H9 (cell line): ENCODE measurements at regions not wholly inside any gene's neighbourhood (a gene's known extent, or its start where the extent isn't known, plus 50 kb on each side); places are given as distances from the start of the nearest gene placed in this dataset.

Experiments used
- DNase-seq: peaks from one replicate; pipeline ENCODE4 v3.0.0-alpha.2; 2017
- H2AFZ ChIP-seq: one replicate; pipeline ENCODE4 v1.6.1; 2013; ENCODE audit warnings: mild to moderate bottlenecking, low read length, control low read depth, moderate library complexity
- H2AK5ac ChIP-seq: 2 replicates; pipeline ENCODE4 v1.6.1; 2013; ENCODE audit warnings: low read length, control low read depth, mixed read lengths; ENCODE audit not compliant: insufficient read length
- H2BK120ac ChIP-seq: one replicate; pipeline ENCODE4 v1.6.1; 2013; ENCODE audit warnings: low read depth, mild to moderate bottlenecking, low read length, control low read depth, inconsistent platforms; ENCODE audit not compliant: poor library complexity, severe bottlenecking
- H2BK12ac ChIP-seq: 2 replicates; pipeline ENCODE4 v1.6.1; 2013; ENCODE audit warnings: low read length, control low read depth, mixed read lengths, low read depth; ENCODE audit not compliant: insufficient read length
- H2BK15ac ChIP-seq: 2 replicates; pipeline ENCODE4 v1.6.1; 2013; ENCODE audit warnings: low read depth, low read length, control low read depth
- H2BK20ac ChIP-seq: one replicate; pipeline ENCODE4 v1.6.1; 2013; ENCODE audit warnings: low read depth, mild to moderate bottlenecking, low read length, control low read depth, inconsistent platforms; ENCODE audit not compliant: poor library complexity, severe bottlenecking
- H2BK5ac ChIP-seq: 2 replicates; pipeline ENCODE4 v1.6.1; 2013; ENCODE audit warnings: low read length, control low read depth, mixed read lengths; ENCODE audit not compliant: insufficient read length
- H3K14ac ChIP-seq: 2 replicates; pipeline ENCODE4 v1.6.1; 2013; ENCODE audit warnings: low read length, control low read depth; ENCODE audit not compliant: insufficient read depth
- H3K18ac ChIP-seq: 2 replicates; pipeline ENCODE4 v1.6.1; 2013; ENCODE audit warnings: low read depth, mild to moderate bottlenecking, mixed read lengths, low read length, control low read depth; ENCODE audit not compliant: insufficient read length
- H3K23ac ChIP-seq: 2 replicates; pipeline ENCODE4 v1.6.1; 2013; ENCODE audit warnings: low read length, control low read depth, mixed read lengths, low read depth; ENCODE audit not compliant: insufficient read length
- H3K23me2 ChIP-seq: 2 replicates; pipeline ENCODE4 v1.6.1; 2013; ENCODE audit warnings: low read depth, mild to moderate bottlenecking, mixed read lengths, low read length, control low read depth; ENCODE audit not compliant: insufficient read length, poor library complexity, severe bottlenecking
- H3K27ac ChIP-seq: 2 replicates; pipeline ENCODE4 v1.5.1; 2013; ENCODE audit warnings: low read length, control low read depth, mixed read lengths, low read depth; ENCODE audit not compliant: insufficient read length
- H3K27me3 ChIP-seq: 2 replicates; pipeline ENCODE4 v1.6.1; 2013; ENCODE audit warnings: low read length, control low read depth, inconsistent platforms; ENCODE audit not compliant: insufficient read depth
- H3K4ac ChIP-seq: 2 replicates; pipeline ENCODE4 v1.6.1; 2013; ENCODE audit warnings: low read depth, mild to moderate bottlenecking, control low read depth, inconsistent platforms, low read length, moderate library complexity
- H3K4me1 ChIP-seq: 2 replicates; pipeline ENCODE4 v1.6.1; 2013; ENCODE audit warnings: low read length, control low read depth, inconsistent platforms; ENCODE audit not compliant: insufficient read depth
- H3K4me2 ChIP-seq: 2 replicates; pipeline ENCODE4 v1.6.1; 2013; ENCODE audit warnings: low read length, control low read depth, mixed read lengths; ENCODE audit not compliant: insufficient read length, insufficient read depth
- H3K56ac ChIP-seq: 2 replicates; pipeline ENCODE4 v1.6.1; 2013; ENCODE audit warnings: low read depth, mild to moderate bottlenecking, mixed read lengths, low read length, control low read depth; ENCODE audit not compliant: insufficient read length
- H3K79me1 ChIP-seq: 2 replicates; pipeline ENCODE4 v1.6.1; 2013; ENCODE audit warnings: low read depth, mild to moderate bottlenecking, moderate library complexity, low read length, control low read depth, inconsistent platforms; ENCODE audit not compliant: insufficient read depth, poor library complexity, severe bottlenecking
- H3K79me2 ChIP-seq: 2 replicates; pipeline ENCODE4 v1.6.1; 2013; ENCODE audit warnings: low read length, control low read depth, inconsistent platforms; ENCODE audit not compliant: insufficient read depth
- H3K9ac ChIP-seq: 2 replicates; pipeline ENCODE4 v1.6.1; 2013; ENCODE audit warnings: low read length, control low read depth, mixed read lengths; ENCODE audit not compliant: insufficient read length; ENCODE audit errors: extremely low read depth
- H3K9me3 ChIP-seq: one replicate; pipeline ENCODE4 v1.6.1; 2013; ENCODE audit warnings: low read depth, low read length, inconsistent platforms; ENCODE audit not compliant: control insufficient read depth
- H3T11ph ChIP-seq: one replicate; pipeline ENCODE4 v1.6.1; 2013; ENCODE audit warnings: mild to moderate bottlenecking, low read length, control low read depth, inconsistent platforms
- H4K20me1 ChIP-seq: one replicate; pipeline ENCODE4 v1.6.1; 2013; ENCODE audit not compliant: control insufficient read depth, insufficient read length, insufficient read depth
- H4K5ac ChIP-seq: 2 replicates; pipeline ENCODE4 v1.6.1; 2013; ENCODE audit warnings: low read depth, mild to moderate bottlenecking, mixed read lengths, low read length, control low read depth; ENCODE audit not compliant: insufficient read length
- H4K8ac ChIP-seq: replicated peaks from 2 replicates; pipeline ENCODE4 v1.6.1; 2013; ENCODE audit warnings: low read length, control low read depth, mixed read lengths, low read depth; ENCODE audit not compliant: insufficient read length
- H4K91ac ChIP-seq: 2 replicates; pipeline ENCODE4 v1.6.1; 2013; ENCODE audit warnings: low read depth, mild to moderate bottlenecking, moderate library complexity, mixed read lengths, low read length, control low read depth; ENCODE audit not compliant: insufficient read length
- H3K27ac Mint-ChIP-seq, 3 experiments: 2 replicates in 2 of 3; 3 replicates in 1 of 3; pipeline ENCODE4 v1.8.0; 2020 to 2021; ENCODE audit warnings: mixed read lengths in 3 of 3, mild to moderate bottlenecking in 1 of 3, moderate library complexity in 1 of 3
- H3K27me3 Mint-ChIP-seq: 2 replicates; pipeline ENCODE4 v1.8.0; 2021; ENCODE audit warnings: low read depth, mild to moderate bottlenecking, moderate library complexity, mixed read lengths
- H3K36me3 Mint-ChIP-seq, 3 experiments: 2 replicates in 2 of 3; 3 replicates in 1 of 3; pipeline ENCODE4 v1.8.0; 2020 to 2021; ENCODE audit warnings: low read depth in 3 of 3, mixed read lengths in 3 of 3; ENCODE audit not compliant: insufficient read depth in 1 of 3
- H3K4me1 Mint-ChIP-seq, 2 experiments: 2 replicates each; pipeline ENCODE4 v1.8.0; 2020; ENCODE audit warnings: mixed read lengths in 2 of 2
- H3K4me3 Mint-ChIP-seq, 2 experiments: 2 replicates in 1 of 2; 3 replicates in 1 of 2; pipeline ENCODE4 v1.8.0; 2020 to 2021; ENCODE audit warnings: mild to moderate bottlenecking in 2 of 2, mixed read lengths in 2 of 2, moderate library complexity in 1 of 2
- H3K9me3 Mint-ChIP-seq, 2 experiments: 2 replicates in 1 of 2; 3 replicates in 1 of 2; pipeline ENCODE4 v1.8.0; 2020; ENCODE audit warnings: mild to moderate bottlenecking in 2 of 2, mixed read lengths in 2 of 2, moderate library complexity in 1 of 2
- CTCF ChIP-seq: fragments of 200-600 bp; sonication (generic); conservative IDR thresholded peaks from 3 replicates; pipeline ENCODE4 v1.8.0; 2021; ENCODE audit warnings: antibody characterized with exemption, mild to moderate bottlenecking
- WGBS: extraction: QIAGEN DNeasy Blood & Tissue Kit; methylation state at CpG from one replicate; pipeline ENCODE4 v1.1.7; 2013; ENCODE audit warnings: missing lambda C conversion rate, low lambda C conversion rate, mixed read lengths; ENCODE audit not compliant: insufficient read length; ENCODE audit errors: extremely low coverage; 5-methylcytosine and 5-hydroxymethylcytosine counted together

GRCh38 chr17:53668854-53669253, 153.9 kb upstream of the KIF2B start:
- H3K27me3 Mint-ChIP-seq: no peaks in the 10 kb centered on the region
- WGBS: no CpG with 5 or more reads among the region's 1 CpG
- no peak overlapping the region for H3K4me3 Mint-ChIP-seq

More at GRCh38 chr17:53668854-53669253, 153.9 kb upstream of the KIF2B start:
- no peak overlapping the region for H3K27ac Mint-ChIP-seq
- Histone ChIP-seq H3K14ac (no peak overlapping the region), H2AFZ (no peak overlapping the region), H4K91ac (no peak overlapping the region), H3K79me1 (no peaks in the 10 kb centered on the region), H4K20me1 (no peaks in the 10 kb centered on the region), H2BK12ac (no peak overlapping the region), H3K27me3 (no peaks in the 10 kb centered on the region), H3K23ac (no peak overlapping the region), H3K27ac (no peak overlapping the region), H2BK15ac (no peak overlapping the region), H3K4ac (no peak overlapping the region), H2BK120ac (no peak overlapping the region), H3K56ac (no peak overlapping the region), H3K9me3 (no peaks in the 10 kb centered on the region), H4K8ac (no peak overlapping the region), H3K9ac (no peak overlapping the region), H3K4me2 (no peak overlapping the region), H2BK5ac (no peak overlapping the region), H2AK5ac (no peak overlapping the region), H2BK20ac (no peak overlapping the region), H3K18ac (no peak overlapping the region), H3K23me2 (no peaks in the 10 kb centered on the region), H3T11ph (no peak overlapping the region), H3K4me1 (no peaks in the 10 kb centered on the region), H4K5ac (no peak overlapping the region), H3K79me2 (no peaks in the 10 kb centered on the region)
- no peak for DNase-seq
- H3K9me3 Mint-ChIP-seq: peaks cover 12 to 25% of the 10 kb centered on the region in 2 experiments
- no peak for TF ChIP-seq CTCF
- no peaks in the 10 kb centered on the region for H3K4me1 Mint-ChIP-seq
- peaks cover 11 to 23% (median 15%) of the 10 kb centered on the region in 3 experiments; a peak in 6 of 7 replicates for H3K36me3 Mint-ChIP-seq
